ENCODE measurements at regions not wholly inside any gene's neighbourhood (a gene's known extent, or its start where the extent isn't known, plus 50 kb on each side); places are given as distances from the start of the nearest gene placed in this dataset.

DNA sequence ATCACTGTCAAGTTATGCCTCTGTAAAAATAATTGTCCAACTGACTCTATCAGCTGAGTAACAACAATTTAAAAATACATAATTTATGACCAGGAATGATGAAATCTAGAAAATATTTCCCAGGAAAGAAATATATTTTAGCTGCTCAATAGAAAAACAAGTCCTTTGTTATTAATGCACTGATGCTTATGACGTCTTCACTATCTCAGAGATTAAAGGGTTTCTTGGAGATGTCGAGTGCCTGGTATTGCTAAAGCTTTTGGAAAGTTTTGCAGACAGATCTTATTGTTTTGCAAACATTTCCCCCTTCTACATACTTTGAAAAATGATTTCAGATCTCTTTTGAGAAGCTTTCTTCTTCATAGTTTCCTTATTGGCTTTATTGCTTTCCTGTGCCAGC is 154.6 kb upstream of the RPS6KA3 start:
- DNase-seq: no peak

DNA sequence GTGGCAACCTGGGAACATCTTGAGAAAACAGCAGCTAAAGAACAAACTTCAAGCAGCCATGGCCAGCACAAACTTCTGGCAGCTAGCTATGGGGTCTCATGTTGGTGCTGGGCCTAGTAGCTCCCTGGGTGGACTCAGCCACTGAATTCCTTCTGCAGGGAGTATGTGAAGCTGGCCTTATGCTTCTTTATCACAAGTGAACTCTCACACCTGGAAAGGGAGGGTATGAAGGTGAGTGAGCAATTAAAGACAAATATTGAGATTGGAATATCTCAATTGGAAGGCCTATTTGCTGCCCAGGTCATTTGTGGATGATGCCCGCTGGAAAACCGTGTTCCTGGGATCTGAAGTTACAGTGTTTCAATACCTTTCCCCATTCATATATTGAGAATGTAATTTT is 153.3 kb upstream of the RPS6KA3 start:
- no peak for DNase-seq

DNA sequence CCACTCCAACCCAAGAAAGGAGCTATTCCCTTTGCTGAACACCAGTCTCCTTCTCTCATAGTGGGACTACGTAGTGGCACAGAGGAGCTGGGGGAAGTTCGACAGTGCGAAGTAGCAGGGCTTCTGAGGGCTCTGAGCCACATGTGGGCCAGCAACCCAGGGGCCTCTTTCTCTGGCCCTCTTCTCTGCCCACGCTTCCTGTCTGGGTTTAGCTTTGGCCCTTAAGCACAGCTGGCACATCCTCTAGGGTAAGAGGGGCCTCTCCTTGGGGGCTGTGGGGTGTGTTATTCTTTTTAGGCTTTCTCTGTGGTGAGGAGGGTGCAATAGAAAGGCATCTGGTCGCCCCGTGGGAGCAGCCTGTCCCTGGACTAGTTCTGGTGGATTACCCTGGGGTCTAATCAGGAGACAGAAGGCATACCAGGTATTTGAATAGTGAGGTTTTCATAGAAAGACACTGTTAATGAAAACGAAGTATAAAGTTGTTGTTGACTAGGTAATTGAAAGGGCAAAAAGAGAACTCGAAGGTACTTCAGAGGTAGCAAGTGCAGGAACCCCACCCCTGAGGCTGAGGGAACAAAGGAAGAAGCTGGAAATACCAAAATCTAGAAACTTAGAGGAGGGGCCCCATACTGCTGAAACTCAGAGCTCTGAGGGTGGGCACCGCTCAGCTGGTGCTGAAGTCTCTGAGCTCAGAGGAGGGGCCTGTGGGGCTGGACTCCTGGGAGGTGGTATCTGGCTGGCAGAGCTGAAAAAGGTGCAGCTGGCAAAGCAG is 151.9 kb upstream of the RPS6KA3 start:
- no peak for DNase-seq

DNA sequence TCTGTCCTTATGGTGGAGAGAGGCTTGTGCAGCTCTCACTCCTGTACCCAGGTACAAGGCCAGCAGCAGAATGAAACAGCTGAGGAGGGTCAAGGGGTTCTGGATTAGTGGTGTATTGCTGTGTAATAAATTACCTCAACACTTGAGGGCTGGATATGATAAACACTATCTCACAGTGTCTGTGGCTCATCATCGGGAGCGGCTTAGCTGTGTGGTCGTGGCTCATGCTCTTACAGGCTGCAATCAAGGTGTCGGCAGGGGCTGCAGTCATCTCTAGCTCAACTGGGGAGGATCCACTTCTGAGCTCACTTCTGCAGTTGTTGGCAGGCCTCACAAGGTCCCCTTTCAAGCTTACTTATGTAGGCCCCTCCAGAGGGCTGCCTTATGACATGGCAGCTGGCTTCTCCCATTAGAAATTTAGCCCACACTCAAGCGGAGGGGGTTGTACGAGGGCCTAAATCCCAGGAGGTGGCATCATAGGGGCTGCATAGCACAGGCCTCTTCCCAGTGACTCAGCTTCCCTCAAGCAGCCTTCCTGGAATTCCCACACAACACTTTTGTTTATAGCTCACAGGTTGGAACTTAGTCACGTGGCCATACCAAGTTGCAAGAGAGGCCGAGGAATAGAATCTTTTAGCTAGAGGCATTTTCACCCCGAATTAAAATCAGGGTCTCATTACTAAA is 148.2 kb upstream of the RPS6KA3 start:
- no peak for DNase-seq

DNA sequence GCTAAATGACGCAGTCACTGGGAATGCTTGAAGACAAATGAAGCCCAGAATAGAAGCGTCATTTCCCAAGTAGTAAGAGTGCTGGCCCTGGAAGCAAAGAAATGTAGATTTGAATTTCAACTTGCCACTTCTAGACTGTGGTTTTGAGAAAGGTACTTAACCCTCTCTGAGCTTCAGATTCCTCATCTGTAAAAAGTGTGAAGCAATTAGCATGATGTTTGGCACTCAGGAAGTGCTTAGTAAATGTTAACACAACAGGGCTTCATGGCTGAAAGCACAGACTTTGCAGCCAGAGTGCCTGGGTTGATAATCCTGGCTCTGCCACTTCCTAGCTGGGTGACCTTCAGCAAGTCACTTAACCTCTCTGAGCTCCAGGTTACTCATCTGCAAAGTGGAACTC is 147.4 kb upstream of the RPS6KA3 start:
- peak in 1 of 5 donors; percentile 17 for DNase-seq

DNA sequence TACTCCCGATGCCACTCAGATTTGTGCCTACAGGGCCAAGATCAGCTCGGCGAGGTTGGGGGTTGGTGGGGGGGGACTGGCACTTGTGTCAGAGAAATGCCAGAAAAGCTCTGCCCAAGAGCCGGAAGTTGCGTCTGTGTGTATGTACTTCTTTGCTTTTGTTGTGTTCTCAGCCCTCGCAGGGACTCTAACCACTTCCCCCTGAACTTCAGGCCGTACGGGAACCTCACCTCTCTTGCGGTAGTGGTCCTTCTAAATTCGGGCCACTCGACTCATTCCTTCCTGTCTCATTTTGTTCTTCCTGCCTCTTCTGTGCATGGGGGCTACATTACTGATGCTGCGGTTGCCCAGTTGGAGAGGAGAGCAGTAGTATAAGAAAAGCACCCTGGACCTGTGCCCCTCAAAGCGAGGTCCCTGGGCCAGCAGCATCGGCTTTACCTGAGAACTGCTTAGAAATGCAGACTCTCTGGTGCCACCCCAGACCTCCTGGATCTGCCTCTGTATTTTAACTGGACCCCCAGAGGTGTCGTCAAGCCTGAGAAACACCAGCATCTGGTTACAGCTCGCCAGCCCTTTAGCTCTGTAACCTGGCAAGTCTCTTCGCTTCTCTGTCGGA is 146.3 kb upstream of the RPS6KA3 start:
- DNase-seq: peak; percentile 7 to 84 (median 18)

DNA sequence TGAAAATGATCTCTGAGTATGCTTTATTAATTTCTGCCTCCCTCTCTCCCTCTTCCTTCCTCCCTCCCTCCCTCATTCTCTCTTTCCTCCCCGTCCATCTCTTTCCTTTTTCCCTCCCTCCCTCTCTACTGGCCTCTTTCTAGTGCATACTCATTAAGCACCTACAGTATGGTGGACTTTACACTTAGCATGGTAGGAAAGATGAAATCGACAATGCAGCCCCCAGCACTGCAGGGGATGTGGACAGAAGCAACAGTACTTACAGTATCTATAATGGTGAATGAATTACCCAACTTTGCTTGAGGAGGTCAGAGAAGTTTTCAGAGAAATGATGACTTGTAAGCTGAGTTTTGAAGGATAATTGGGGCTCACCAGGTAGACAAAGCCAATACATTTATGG is 143.8 kb upstream of the RPS6KA3 start:
- DNase-seq: no peak

DNA sequence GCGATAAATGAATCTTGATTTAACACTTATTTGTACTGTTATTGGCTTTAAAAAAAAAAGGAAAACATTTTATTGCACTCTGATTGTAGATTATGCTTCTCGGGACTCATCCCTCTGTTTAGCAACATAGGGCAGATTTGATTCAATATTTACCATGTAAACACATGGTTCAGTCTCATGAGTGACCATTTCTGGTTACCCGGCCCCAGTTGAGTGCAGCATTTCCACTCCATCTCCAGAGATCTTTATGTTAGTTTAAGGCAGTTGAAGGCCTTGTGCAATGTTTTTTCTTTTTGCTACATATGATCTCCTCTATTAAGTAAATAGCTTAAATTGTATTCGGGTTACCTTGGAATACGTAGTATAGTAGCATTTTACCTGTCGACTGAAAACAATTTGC is 143.3 kb upstream of the RPS6KA3 start:
- DNase-seq: no peak

DNA sequence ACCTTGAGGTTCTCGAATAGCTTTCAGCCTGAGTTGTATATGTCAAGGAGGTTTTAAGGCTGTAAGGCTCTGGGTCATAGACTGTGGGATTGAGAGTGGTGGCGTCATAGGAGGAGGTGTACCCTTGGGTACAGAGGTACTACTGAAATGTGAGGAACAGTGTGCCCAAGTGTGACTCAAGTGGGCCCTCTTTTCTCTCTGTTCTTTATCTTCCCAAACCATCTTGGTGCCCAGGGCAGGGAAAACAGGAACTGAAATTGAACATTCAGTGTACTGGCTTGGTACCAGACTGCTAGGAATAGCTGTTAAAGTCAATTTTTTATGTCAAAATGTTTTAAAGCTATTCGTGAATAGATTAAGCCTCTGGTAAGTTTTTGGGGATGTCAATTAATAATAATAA is 136.2 kb upstream of the RPS6KA3 start:
- no peak for DNase-seq

DNA sequence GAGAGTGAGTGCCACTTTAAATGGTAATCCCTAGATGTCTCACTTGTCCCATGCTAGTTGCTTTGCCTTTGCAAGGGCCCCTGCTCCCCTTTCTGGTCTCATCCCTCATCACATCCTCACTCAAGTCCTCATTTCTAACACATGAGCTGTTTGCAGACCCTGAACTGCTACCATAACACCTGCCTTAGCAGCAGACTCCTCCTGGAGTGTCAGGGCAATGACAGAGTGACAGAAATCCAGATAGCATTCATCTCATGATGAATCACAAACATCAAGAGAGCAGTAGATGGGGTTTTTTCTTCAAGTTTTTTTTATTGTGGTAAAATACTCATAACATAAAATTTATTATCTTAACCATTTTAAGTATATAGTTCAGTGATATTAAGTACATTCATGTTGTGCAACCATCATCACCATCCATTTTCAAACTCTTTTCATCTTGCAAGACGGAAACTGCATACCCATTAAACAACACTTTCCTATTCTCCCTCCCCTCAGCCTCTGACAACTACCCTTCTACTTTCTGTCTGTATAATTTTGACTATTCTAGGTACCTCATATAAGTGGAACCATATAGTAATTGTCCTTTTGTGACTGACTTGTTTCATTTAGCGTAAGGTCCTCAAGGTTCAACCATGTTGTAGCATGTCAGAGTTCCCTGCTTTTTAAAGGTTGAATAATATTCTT is 133.2 kb upstream of the RPS6KA3 start:
- DNase-seq: no peak

DNA sequence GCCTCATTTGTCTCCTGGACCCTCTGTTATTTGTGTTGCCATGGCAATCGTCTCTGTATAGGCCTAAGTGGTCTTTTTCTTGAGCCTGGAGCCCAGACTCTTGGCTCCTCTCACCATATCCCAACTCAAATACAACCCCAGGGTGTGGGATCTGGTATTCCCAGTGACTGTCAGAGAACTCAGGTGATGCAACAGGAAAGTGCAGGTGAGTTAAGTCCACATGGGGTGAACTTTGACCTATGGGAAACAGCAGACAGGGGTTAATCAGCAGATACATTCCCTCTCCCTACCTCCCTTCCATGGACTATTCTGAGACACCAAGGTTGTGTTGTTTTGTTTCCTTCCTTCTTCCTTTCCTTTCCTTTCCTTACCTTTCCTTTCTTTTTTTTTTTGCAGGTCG is 130.9 kb upstream of the RPS6KA3 start:
- no peak for DNase-seq

DNA sequence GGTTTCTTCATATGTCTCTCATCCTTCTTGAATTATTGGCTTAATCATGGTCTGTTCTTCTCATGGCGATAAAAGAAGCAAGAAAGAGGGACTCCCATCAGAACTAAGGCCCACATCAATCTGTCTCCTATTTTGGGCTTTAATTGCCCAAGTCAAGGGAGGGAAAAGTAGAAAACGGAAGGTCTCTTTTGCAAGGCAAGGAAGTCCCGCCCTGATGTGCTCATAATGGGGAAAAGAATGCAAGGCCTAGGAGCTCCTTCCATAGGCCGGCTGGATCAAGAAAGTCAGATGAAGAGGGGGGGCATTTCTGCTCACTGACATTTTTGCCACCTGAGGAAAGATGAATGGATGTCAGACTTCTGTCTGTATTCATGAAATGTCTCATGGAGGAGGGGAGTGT is 127.7 kb upstream of the RPS6KA3 start:
- DNase-seq: no peak

DNA sequence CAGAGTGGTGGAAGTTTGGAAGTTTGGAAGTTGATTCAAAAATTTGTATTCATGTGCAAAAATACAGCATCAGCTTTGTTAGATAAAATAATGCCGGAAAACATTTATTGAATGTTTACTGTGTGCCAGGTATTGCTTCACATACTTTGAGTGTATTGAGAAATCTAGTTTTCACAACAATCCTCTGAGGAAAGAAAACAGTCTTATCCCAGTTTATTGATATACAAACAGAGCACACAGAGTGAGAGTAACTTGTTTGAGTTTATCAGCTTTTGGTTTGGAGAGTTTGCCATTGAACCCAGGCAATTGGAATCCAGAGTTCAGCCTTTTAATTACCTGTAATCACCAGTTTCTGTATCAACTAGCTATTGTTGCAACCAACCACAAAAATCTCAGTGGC is 127.2 kb upstream of the RPS6KA3 start:
- DNase-seq: no peak

DNA sequence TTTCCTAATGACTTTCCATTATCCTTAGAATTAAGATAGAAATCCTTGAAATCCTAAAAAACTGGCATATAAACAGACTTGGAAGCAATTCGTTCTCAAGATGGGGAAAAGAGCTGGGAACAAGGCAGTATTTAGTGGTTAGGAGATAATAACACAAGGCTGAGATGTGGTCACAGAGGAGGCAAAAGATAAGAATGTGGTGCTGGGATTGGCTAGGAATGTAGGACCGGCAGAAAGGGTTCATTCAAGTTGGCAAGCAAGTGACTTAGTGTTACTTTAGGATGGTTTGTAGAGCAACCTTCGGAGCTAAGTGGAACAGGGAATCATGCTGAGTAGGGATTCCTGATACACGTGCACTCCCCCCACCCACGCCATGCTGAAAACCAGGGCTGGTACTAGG is 121.9 kb upstream of the RPS6KA3 start:
- DNase-seq: no peak

DNA sequence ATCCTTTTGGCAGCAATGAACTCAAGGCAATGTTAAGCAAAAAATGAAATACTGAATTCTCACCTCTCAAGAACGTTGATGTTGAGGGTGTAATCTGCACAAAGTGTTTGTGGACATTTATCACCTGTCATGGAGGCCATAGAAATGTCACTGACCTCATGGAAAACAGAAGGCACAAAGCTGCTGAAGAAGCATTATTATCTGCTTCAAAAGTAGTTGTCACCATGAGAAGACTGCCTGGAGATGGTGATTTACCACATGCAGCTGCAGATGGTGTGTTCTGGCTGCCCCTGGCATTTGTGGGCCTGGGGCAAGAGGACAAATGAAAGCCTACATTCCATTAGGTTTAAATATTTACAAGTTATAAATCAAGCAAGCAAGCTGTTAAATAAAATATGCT is 116.8 kb upstream of the RPS6KA3 start:
- no peak for DNase-seq

DNA sequence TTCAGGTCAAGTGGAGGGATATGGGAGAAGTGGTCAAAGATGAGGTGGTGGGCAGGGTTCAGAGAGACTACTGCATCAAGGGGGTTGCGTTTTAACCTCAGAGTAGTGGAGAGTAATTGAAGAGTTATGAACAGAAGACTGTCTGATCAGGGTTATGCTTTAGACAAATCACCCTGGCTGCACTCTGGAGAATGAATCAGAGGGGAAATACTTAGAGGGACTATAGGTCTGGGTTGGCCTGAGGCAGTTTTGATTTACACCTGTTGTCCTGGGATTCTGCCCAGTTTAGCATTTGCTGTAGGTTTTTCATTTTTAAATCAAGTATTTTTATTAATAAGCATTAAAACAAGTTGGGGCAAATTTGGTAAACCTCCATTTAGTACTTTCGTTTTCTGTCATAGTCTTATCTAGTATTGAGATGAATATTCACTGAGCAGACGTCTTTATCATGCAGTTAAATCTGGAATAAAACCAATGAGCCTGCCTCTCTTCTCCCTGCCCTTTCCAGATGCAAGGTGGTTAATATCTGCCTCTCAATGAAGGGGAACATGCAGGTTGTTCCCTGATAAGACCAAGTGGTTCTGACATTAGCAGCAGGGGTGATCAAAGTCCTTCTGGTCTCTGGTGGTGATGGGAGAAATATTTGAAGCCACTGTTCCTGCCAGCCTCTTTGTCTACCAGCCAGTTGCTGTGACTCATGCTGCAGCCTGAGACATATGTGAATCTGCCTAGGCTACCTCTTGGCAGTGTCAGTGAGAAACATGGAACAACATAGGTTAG is 116.0 kb upstream of the RPS6KA3 start:
- DNase-seq: peak in 1 of 5 donors; percentile 33

DNA sequence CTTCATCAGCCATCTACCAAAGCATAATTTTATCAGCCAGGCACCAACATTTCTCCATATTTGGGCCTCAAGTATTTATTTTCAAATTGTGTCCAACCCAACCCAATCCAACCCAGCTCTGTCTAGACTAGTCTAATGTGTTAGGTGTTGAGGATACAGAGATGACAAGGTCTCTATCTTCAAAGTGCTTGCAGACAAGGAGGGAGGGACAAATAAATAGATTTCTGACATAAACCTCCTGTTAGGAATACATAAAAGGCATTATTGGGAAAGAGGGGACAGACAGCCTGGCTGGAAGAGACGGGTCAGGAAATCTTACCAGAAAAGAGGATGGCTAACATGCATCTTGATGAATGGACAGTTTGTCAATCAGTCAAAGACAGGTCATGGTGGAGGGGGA is 115.4 kb upstream of the RPS6KA3 start:
- DNase-seq: no peak

DNA sequence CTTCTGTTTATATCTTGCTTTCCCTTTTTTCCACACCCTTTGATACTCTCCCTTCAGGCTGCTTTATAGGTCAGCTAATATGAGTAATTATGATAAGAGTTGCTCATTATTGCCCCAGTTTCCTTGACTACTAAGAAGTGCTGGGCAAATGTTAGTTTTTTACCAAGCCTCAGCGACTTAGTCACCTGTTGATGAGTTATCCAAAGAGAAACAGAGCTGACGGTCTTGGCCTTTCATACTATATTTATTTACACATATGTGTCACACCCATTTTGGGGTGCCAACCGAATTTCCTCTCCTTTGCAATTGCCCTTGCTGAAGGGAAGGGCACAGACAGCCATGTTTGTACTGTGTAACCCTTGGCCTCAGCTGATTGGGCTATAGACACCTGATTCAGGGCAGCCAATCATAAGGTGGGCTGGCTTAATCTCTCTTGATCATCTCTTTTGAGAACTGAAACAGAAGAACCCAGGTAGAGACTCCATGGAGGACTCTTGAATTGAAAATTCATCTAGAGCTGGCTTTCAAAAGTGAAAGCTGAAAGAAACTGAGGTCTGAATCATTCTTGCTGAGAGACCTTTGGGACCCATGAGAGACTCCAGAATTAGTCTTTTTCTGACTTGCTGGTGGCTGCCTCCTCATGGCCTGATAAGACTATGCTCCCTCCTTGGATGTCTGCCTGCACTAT is 111.7 kb upstream of the RPS6KA3 start:
- peak in 1 of 5 donors; percentile 45 for DNase-seq

DNA sequence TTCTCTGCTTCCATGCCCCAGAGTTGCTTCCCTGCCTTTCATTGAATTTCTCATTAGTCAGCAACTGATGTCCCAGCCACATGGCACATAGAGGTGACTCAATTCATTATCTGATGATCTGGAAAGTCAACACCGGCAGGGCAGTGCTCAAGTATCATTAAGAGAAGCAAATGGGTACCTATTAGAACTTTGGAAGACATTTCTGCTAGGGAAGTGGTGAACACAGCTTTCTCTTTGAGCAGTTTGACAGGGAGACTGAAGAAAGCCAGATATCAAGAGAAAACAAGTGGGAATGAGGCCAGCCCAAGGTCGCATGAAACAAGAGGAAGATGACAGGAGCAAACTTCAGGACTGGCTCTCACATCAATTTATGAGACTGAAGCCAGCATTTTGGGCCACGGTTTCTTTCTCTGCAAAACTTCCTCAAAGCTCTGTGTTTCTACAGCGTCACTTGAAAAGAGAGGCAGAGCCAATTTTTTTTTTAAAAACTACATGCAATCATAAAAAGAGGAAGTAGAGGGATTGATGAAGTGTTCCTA is 108.3 kb upstream of the RPS6KA3 start:
- no peak for DNase-seq

DNA sequence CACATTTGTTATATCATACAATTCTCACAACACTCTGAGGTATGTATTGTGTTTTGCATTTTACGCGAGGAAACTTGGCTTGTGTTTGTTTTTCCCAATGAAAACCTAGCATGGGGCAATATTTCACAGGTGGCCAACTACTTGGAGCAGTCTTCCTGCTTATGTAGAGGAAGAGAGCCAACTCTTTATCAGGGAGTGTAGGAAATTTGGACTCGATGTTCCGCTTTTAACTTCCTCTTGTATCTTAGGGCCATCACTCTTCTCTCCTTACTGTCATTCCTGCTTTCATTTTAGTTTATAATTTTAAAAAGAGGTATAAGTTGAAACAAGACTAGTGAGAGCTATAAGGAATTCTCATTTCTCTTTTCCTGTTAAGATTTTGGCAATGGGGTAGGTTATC is 107.7 kb upstream of the RPS6KA3 start:
- DNase-seq: no peak

DNA sequence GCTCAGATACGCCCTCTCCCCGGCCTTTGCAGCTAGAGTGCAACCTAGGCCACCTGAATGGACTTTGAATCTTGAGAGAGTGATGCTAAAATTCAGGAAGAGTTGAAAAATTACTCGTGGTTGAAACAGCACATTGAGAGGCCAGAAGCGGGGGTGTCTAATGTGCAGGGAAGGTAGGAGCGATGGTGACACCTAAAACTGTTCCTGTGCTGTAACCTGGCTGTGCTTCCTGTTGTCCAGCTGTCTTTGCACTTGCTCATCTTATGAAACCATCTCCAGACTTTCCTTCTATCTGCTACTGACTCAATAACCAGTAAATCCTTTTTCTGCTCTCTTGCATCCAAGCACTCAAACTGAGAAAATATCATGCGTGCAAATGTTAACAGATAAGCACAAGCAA is 106.4 kb upstream of the RPS6KA3 start:
- DNase-seq: no peak

DNA sequence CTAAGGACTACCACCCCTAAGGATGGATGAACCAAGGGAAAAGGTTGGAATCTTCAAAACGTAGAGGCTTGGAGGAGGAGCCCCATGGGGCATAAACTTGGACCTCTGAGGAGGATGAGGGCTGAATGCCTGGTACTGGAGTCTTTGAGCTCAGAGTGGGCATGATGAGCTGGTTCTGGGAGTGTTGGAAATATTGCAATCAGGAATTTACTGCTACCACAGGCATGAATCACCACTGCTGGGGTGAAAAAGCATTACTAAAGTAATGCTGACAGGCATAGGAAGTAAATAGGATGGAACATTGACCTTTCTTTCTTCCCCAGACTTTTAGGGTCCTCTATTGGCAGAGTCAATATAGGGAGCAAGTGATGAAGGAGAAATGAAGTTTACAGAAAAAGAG is 105.8 kb upstream of the RPS6KA3 start:
- no peak for DNase-seq

All from T-helper 1 cell (primary cell).